SK-N-DZ (cell line): ENCODE measurements at regions not wholly inside any gene's neighbourhood (a gene's known extent, or its start where the extent isn't known, plus 50 kb on each side); places are given as distances from the start of the nearest gene placed in this dataset.

ENCODE experiments used
- DNase-seq: peaks from one replicate; pipeline ENCODE4 v3.0.0-alpha.2; 2015; ENCODE audit warnings: low spot score

GRCh38 chr19:29292562-29292961 is 79.6 kb upstream of the UQCRFS1 start:
- no peak for DNase-seq

- no peak for DNase-seq
Measured at GRCh38 chr19:29293292-29293691, 80.3 kb upstream of the UQCRFS1 start.

- DNase-seq: no peak
Measured at GRCh38 chr19:29293736-29294342, 80.9 kb upstream of the UQCRFS1 start.

GRCh38 chr19:29294343-29294811 is 81.4 kb upstream of the UQCRFS1 start:
- no peak for DNase-seq

- DNase-seq: no peak
Measured at GRCh38 chr19:29295285-29295684, 82.3 kb upstream of the UQCRFS1 start.

- no peak for DNase-seq
Measured at GRCh38 chr19:29297381-29297780, 84.4 kb upstream of the UQCRFS1 start.

GRCh38 chr19:29299416-29300380 is 86.7 kb upstream of the UQCRFS1 start:
- DNase-seq: no peak

GRCh38 chr19:29302002-29302928 is 89.3 kb upstream of the UQCRFS1 start:
- DNase-seq: no peak

GRCh38 chr19:29303069-29303718 is 90.2 kb upstream of the UQCRFS1 start:
- no peak for DNase-seq

GRCh38 chr19:29303719-29304090 is 90.8 kb upstream of the UQCRFS1 start:
- no peak for DNase-seq

GRCh38 chr19:29305268-29305667 is 92.3 kb upstream of the UQCRFS1 start:
- DNase-seq: no peak

GRCh38 chr19:29308977-29309590 is 96.1 kb upstream of the UQCRFS1 start:
- no peak for DNase-seq

- DNase-seq: no peak
Measured at GRCh38 chr19:29309637-29310036, 96.7 kb upstream of the UQCRFS1 start.

- DNase-seq: peak; percentile 31
Measured at GRCh38 chr19:29311191-29311790, 98.3 kb upstream of the UQCRFS1 start.

- DNase-seq: no peak
Measured at GRCh38 chr19:29315556-29316190, 102.7 kb upstream of the UQCRFS1 start.

- DNase-seq: no peak
Measured at GRCh38 chr19:29318581-29318980, 105.6 kb upstream of the UQCRFS1 start.

- DNase-seq: no peak
Measured at GRCh38 chr19:29320086-29320485, 107.1 kb upstream of the UQCRFS1 start.

GRCh38 chr19:29320618-29321017 is 107.7 kb upstream of the UQCRFS1 start:
- no peak for DNase-seq

- DNase-seq: no peak
Measured at GRCh38 chr19:29321116-29321515, 108.2 kb upstream of the UQCRFS1 start.

GRCh38 chr19:29323021-29323430 is 110.1 kb upstream of the UQCRFS1 start:
- no peak for DNase-seq
